OCI-LY7 (cell line): ENCODE measurements at regions not wholly inside any gene's neighbourhood (a gene's known extent, or its start where the extent isn't known, plus 50 kb on each side); places are given as distances from the start of the nearest gene placed in this dataset.
A peak's percentile ranks its signal among the peaks of the same experiment; 100 is the strongest.

Source experiments
- BruUV-seq: library from RNA; stranded (reverse); fragments of 400-500 nt; replicated peaks from 2 replicates; lab custom pipeline; 2021; lab: Mats Ljungman, UMichigan
- CTCF ChIA-PET: fragments of 300-600 bp; sonication (Branson Sonifier 250); formaldehyde crosslinking; loops from one replicate; lab custom pipeline; 2022; ENCODE audit warnings: antibody characterized with exemption; ENCODE audit not compliant: unreplicated experiment; lab: Charles Lee
- POLR2A ChIA-PET: fragments of 300-600 bp; sonication (Branson Sonifier 250); formaldehyde crosslinking; loops from one replicate; lab custom pipeline; 2022; ENCODE audit warnings: antibody characterized with exemption; lab: Charles Lee
- DNase-seq: peaks from one replicate; pipeline ENCODE4 v3.0.0-alpha.2; 2015; ENCODE audit warnings: low spot score
- H2AFZ ChIP-seq: fragments of 200-600 bp; sonication (generic), shearing (Covaris generic); 2 replicates; pipeline ENCODE4 v1.6.1; 2014; ENCODE audit warnings: mild to moderate bottlenecking, antibody characterized with exemption, low read length, moderate library complexity
- H3K27ac ChIP-seq: fragments of 200-600 bp; sonication (generic); 2 replicates; pipeline ENCODE4 v1.5.1; 2014; ENCODE audit warnings: mixed run types, low read depth, mild to moderate bottlenecking, moderate library complexity, low read length, inconsistent platforms; ENCODE audit not compliant: poor library complexity, severe bottlenecking
- H3K36me3 ChIP-seq: fragments of 200-600 bp; sonication (generic); 2 replicates; pipeline ENCODE4 v1.6.1; 2014; ENCODE audit warnings: mild to moderate bottlenecking, antibody characterized with exemption, low read length, moderate library complexity, mixed read lengths; ENCODE audit not compliant: insufficient read depth
- H3K4me1 ChIP-seq: fragments of 200-600 bp; sonication (generic); 2 replicates; pipeline ENCODE4 v1.5.1; 2014; ENCODE audit warnings: mild to moderate bottlenecking, low read length; ENCODE audit not compliant: insufficient read depth, poor library complexity, severe bottlenecking
- H3K4me2 ChIP-seq: fragments of 200-600 bp; sonication (generic); 2 replicates; pipeline ENCODE4 v1.6.1; 2014; ENCODE audit warnings: mild to moderate bottlenecking, low read length
- H3K4me3 ChIP-seq: fragments of 200-600 bp; sonication (generic); 2 replicates; pipeline ENCODE4 v1.5.1; 2014; ENCODE audit warnings: mild to moderate bottlenecking, low read depth, low read length; ENCODE audit not compliant: poor library complexity, severe bottlenecking
- H3K79me2 ChIP-seq: fragments of 200-600 bp; sonication (generic); 2 replicates; pipeline ENCODE4 v1.6.1; 2016; ENCODE audit warnings: low read depth, mild to moderate bottlenecking, low read length, moderate library complexity, mixed read lengths; ENCODE audit not compliant: insufficient read depth
- H3K9me2 ChIP-seq: fragments of 200-600 bp; sonication (generic); 2 replicates; pipeline ENCODE4 v1.6.1; 2016; ENCODE audit warnings: mild to moderate bottlenecking, low read length, mixed read lengths; ENCODE audit not compliant: insufficient read depth
- H3K9me3 ChIP-seq: fragments of 200-600 bp; sonication (generic); 2 replicates; pipeline ENCODE4 v1.6.1; 2014; ENCODE audit warnings: mild to moderate bottlenecking, mixed run types, low read length, mixed read lengths
- H4K20me1 ChIP-seq: fragments of 200-600 bp; sonication (generic); 2 replicates; pipeline ENCODE4 v1.6.1; 2014; ENCODE audit warnings: mild to moderate bottlenecking, antibody characterized with exemption, low read length, moderate library complexity, mixed read lengths; ENCODE audit not compliant: insufficient read depth
- EZH2phosphoT487 ChIP-seq: fragments of 200-600 bp; sonication (generic); IDR thresholded peaks from 2 replicates; pipeline ENCODE4 v1.6.1; 2018; ENCODE audit warnings: low read depth, borderline replicate concordance, mild to moderate bottlenecking, mixed run types, antibody characterized with exemption, low read length, moderate library complexity, mixed read lengths
- intact Hi-C: fragments of 100-400 bp; cut with micrococcal nuclease; formaldehyde crosslinking; loops from one replicate; pipeline ENCODE4 v1.10.0; 2022; ENCODE audit not compliant: unreplicated experiment
- TF ChIP-seq, protein P1 (sequence below): fragments of 200-600 bp; sonication (generic); conservative IDR thresholded peaks from 2 replicates; pipeline ENCODE4 v1.5.1; 2014; ENCODE audit warnings: mild to moderate bottlenecking, antibody characterized with exemption, low read length, moderate library complexity, mixed read lengths

DNA sequence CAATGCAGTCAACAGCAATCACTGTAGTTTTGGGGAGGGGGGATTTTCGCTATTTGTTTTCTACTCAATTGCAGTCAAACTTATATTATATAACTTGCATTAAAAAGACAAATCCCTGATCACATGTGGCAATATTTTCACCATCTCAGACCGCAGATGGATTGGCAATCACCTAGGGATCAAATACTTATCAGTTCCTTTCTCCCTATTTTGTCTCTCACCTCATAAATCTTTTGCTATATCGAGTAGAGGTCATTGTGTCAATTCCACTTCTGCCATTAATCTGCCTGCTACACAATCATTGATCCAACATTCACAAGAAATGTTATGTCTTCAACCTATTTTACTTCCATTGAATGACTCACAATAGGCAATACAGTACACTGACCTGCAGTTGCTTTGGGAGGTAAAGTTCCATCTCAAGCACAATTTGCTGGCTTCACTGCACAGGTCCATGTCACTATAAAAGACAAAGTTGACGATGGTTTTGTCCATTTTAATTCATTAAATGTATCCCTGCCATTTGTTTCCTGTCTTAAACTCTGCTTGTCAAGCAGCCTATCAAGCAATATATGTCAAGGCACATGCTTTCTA lies 415.8 kb upstream of the PCDH9 start:
- intact Hi-C loops = no loop called here
- no TSS peak for BruUV-seq
- Histone ChIP-seq H2AFZ (no peak overlapping the region), H3K4me2 (no peak overlapping the region), H3K9me2 (no peaks in the 10 kb centered on the region), H3K36me3 (no peaks in the 10 kb centered on the region), H3K79me2 (no peaks in the 10 kb centered on the region), H4K20me1 (no peaks in the 10 kb centered on the region), H3K27ac (no peak overlapping the region), H3K4me1 (no peaks in the 10 kb centered on the region), H3K9me3 (no peaks in the 10 kb centered on the region), H3K4me3 (no peak overlapping the region)
- ChIA-PET POLR2A (interaction anchor here (0.9 kb wide), 1 partner anchor 13 kb away, joined by 4 read pairs; no protein-coding TSS in a partner anchor), CTCF (no interaction called here)
- DNase-seq = no peak
- no peak for TF ChIP-seq EZH2phosphoT487
- TF ChIP-seq, protein P1, sequence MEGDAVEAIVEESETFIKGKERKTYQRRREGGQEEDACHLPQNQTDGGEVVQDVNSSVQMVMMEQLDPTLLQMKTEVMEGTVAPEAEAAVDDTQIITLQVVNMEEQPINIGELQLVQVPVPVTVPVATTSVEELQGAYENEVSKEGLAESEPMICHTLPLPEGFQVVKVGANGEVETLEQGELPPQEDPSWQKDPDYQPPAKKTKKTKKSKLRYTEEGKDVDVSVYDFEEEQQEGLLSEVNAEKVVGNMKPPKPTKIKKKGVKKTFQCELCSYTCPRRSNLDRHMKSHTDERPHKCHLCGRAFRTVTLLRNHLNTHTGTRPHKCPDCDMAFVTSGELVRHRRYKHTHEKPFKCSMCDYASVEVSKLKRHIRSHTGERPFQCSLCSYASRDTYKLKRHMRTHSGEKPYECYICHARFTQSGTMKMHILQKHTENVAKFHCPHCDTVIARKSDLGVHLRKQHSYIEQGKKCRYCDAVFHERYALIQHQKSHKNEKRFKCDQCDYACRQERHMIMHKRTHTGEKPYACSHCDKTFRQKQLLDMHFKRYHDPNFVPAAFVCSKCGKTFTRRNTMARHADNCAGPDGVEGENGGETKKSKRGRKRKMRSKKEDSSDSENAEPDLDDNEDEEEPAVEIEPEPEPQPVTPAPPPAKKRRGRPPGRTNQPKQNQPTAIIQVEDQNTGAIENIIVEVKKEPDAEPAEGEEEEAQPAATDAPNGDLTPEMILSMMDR = no peak

DNA sequence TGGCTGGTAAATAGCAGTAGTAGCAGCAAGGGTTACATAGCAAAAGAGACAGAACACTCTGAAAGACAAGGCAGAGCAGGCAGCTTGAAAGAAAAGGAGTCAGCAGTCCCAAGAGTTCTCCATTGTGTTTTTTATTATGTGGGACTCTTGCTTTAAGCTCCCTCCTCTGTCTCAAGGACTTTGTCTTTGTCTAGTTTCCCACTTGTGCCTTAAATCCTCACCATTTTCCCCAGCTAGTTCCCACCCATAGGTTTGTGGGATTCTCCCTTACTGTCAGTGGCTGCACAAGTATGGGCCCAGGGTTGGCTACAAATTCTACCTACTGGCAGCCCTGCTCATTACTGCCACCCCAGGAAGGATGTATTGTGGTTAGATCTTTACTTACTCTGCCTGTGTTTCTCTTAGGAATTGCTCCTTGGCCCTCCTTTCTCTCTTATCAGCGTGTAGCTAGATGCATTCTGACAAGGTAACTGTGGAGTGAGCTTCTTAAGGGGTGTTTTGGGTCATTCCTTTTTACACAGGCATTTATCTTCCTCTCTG lies 413.4 kb upstream of the PCDH9 start:
- H3K9me3 ChIP-seq = no peaks in the 10 kb centered on the region
- no peaks in the 10 kb centered on the region for H4K20me1 ChIP-seq
- H3K36me3 ChIP-seq = no peaks in the 10 kb centered on the region
- no peak overlapping the region for H3K4me2 ChIP-seq
- no peaks in the 10 kb centered on the region for H3K4me1 ChIP-seq
- DNase-seq = no peak
- H3K9me2 ChIP-seq = no peaks in the 10 kb centered on the region
- no peak overlapping the region for H2AFZ ChIP-seq
- no TSS peak for BruUV-seq
- intact Hi-C loops = no loop called here
- CTCF ChIA-PET = no interaction called here
- POLR2A ChIA-PET = no interaction called here
- no peak overlapping the region for H3K27ac ChIP-seq
- no peaks in the 10 kb centered on the region for H3K79me2 ChIP-seq
- no peak for TF ChIP-seq EZH2phosphoT487
- TF ChIP-seq, protein P1 = 0 out of 2 replicates have a peak, but pooled peaks have one; percentile 25
- no peak overlapping the region for H3K4me3 ChIP-seq

DNA sequence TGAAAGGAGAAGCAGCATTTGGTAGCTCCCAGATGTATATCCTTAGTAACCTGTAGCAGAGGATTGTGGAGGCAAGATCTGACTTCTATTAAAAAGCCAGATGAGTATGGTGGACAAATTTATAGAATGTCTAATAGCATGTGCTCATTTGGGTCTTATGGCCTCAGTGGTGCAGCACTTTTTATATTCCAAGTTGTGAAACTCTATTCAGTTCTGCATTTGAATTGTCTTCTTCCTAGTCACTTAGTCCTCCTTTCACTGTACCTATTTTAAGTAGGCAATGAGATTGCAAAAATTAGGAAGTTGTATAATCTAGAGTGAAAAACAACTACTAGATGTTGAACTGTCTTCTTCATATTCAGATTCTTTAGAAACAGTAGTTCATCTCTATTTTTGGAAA lies 412.5 kb upstream of the PCDH9 start:
- DNase-seq = no peak
- no peaks in the 10 kb centered on the region for H3K9me3 ChIP-seq
- H3K36me3 ChIP-seq = no peaks in the 10 kb centered on the region
- intact Hi-C loops = no loop called here
- BruUV-seq = no TSS peak
- no peak overlapping the region for H3K27ac ChIP-seq
- H3K4me2 ChIP-seq = no peak overlapping the region
- H3K4me3 ChIP-seq = no peak overlapping the region
- CTCF ChIA-PET = no interaction called here
- no peaks in the 10 kb centered on the region for H3K9me2 ChIP-seq
- POLR2A ChIA-PET = no interaction called here
- no peaks in the 10 kb centered on the region for H3K4me1 ChIP-seq
- H3K79me2 ChIP-seq = no peaks in the 10 kb centered on the region
- H4K20me1 ChIP-seq = no peaks in the 10 kb centered on the region
- no peak overlapping the region for H2AFZ ChIP-seq
- TF ChIP-seq EZH2phosphoT487 = no peak
- TF ChIP-seq, protein P1 = no peak
